IMR-90 (cell line): ENCODE measurements at regions not wholly inside any gene's neighbourhood (a gene's known extent, or its start where the extent isn't known, plus 50 kb on each side); places are given as distances from the start of the nearest gene placed in this dataset.

Experiments used
- ATAC-seq: fragments of 200-7000 bp; cut with Tn5 transposase; 2 replicates; pipeline ENCODE4 v1.9.1; 2020; ENCODE audit warnings: low read depth, mild to moderate bottlenecking, moderate library complexity
- BruUV-seq: library from RNA; stranded (reverse); fragments of 400-500 nt; replicated peaks from 2 replicates; lab custom pipeline; 2021; lab: Mats Ljungman, UMichigan
- CTCF ChIA-PET: fragments of 300-600 bp; formaldehyde crosslinking; extraction: SDS; loops from one replicate; lab custom pipeline; 2021; ENCODE audit warnings: antibody characterized with exemption; lab: Yijun Ruan, JAX
- POLR2A ChIA-PET: fragments of 300-600 bp; sonication (Branson Sonifier 250); formaldehyde crosslinking; loops from one replicate; lab custom pipeline; 2022; ENCODE audit warnings: antibody characterized with exemption; ENCODE audit not compliant: unreplicated experiment; lab: Charles Lee
- DNase-seq: peaks from one replicate; pipeline ENCODE4 v3.0.0; 2013
- H2AFZ ChIP-seq: replicated peaks from 2 replicates; pipeline ENCODE3; 2013; ENCODE audit warnings: low read length, mild to moderate bottlenecking; ENCODE audit not compliant: poor library complexity
- H2AK5ac ChIP-seq: 2 replicates; pipeline ENCODE4 v1.6.1; 2013; ENCODE audit warnings: low read depth, low read length, inconsistent platforms
- H2AK9ac ChIP-seq: replicated peaks from 2 replicates; pipeline ENCODE3; 2013; ENCODE audit warnings: mild to moderate bottlenecking, low read depth, low read length, moderate library complexity; ENCODE audit not compliant: poor library complexity
- H2BK120ac ChIP-seq: 2 replicates; pipeline ENCODE4 v1.6.1; 2013; ENCODE audit warnings: low read depth, low read length, inconsistent platforms
- H2BK15ac ChIP-seq: 3 replicates; pipeline ENCODE4 v1.6.1; 2013; ENCODE audit warnings: low read depth, low read length, inconsistent platforms
- H2BK20ac ChIP-seq: 2 replicates; pipeline ENCODE4 v1.6.1; 2013; ENCODE audit warnings: low read depth, mild to moderate bottlenecking, inconsistent platforms, low read length, moderate library complexity
- H2BK5ac ChIP-seq: 2 replicates; pipeline ENCODE4 v1.6.1; 2013; ENCODE audit warnings: mild to moderate bottlenecking, low read depth, low read length, inconsistent platforms; ENCODE audit not compliant: poor library complexity, severe bottlenecking
- H3K14ac ChIP-seq: replicated peaks from 2 replicates; pipeline ENCODE4 v1.6.1; 2013; ENCODE audit warnings: low read depth, low read length, inconsistent platforms
- H3K18ac ChIP-seq: 2 replicates; pipeline ENCODE4 v1.6.1; 2013; ENCODE audit warnings: low read depth, low read length, control low read depth
- H3K23ac ChIP-seq: 2 replicates; pipeline ENCODE4 v1.6.1; 2013; ENCODE audit warnings: low read depth, low read length, inconsistent platforms
- H3K27ac ChIP-seq: 2 replicates; pipeline ENCODE4 v1.5.1; 2013; ENCODE audit warnings: mild to moderate bottlenecking, control low read depth, low read length; ENCODE audit not compliant: insufficient read depth
- H3K27me3 ChIP-seq: 2 replicates; pipeline ENCODE4 v1.6.1; 2013; ENCODE audit warnings: low read length; ENCODE audit not compliant: control insufficient read depth, insufficient read depth
- H3K36me3 ChIP-seq: 2 replicates; pipeline ENCODE4 v1.6.1; 2013; ENCODE audit warnings: low read length, mixed read lengths; ENCODE audit not compliant: control insufficient read depth, insufficient read depth
- H3K4ac ChIP-seq: 2 replicates; pipeline ENCODE4 v1.6.1; 2013; ENCODE audit warnings: low read depth, low read length, inconsistent platforms
- H3K4me1 ChIP-seq: 2 replicates; pipeline ENCODE4 v1.6.1; 2013; ENCODE audit warnings: low read length, mixed read lengths; ENCODE audit not compliant: control insufficient read depth, insufficient read depth
- H3K4me2 ChIP-seq: 2 replicates; pipeline ENCODE4 v1.6.1; 2013; ENCODE audit warnings: low read depth, mild to moderate bottlenecking, control low read depth, low read length, moderate library complexity
- H3K4me3 ChIP-seq: 2 replicates; pipeline ENCODE4 v1.5.1; 2013; ENCODE audit warnings: low read depth, mild to moderate bottlenecking, control low read depth, low read length, moderate library complexity; ENCODE audit not compliant: insufficient read depth
- H3K56ac ChIP-seq: 2 replicates; pipeline ENCODE4 v1.6.1; 2013; ENCODE audit warnings: low read length, inconsistent platforms; ENCODE audit not compliant: insufficient read depth; ENCODE audit errors: extremely low read depth
- H3K79me1 ChIP-seq, 2 experiments: 2 replicates each; pipeline ENCODE4 v1.6.1; 2013; ENCODE audit warnings: low read length in 2 of 2, inconsistent platforms in 1 of 2, low read depth in 1 of 2
- H3K9ac ChIP-seq: 2 replicates; pipeline ENCODE4 v1.6.1; 2013; ENCODE audit warnings: low read depth, low read length, control low read depth
- H3K9me1 ChIP-seq: 2 replicates; pipeline ENCODE4 v1.6.1; 2013; ENCODE audit warnings: low read length, inconsistent platforms; ENCODE audit not compliant: insufficient read depth
- H3K9me3 ChIP-seq: 2 replicates; pipeline ENCODE4 v1.6.1; 2013; ENCODE audit warnings: low read length; ENCODE audit not compliant: control insufficient read depth, insufficient read depth
- H4K20me1 ChIP-seq: 2 replicates; pipeline ENCODE4 v1.6.1; 2013; ENCODE audit warnings: low read length, inconsistent platforms; ENCODE audit not compliant: insufficient read depth
- H4K5ac ChIP-seq: 2 replicates; pipeline ENCODE4 v1.6.1; 2013; ENCODE audit warnings: mild to moderate bottlenecking, low read depth, low read length, control low read depth
- H4K8ac ChIP-seq, 2 experiments: 2 replicates each; pipeline ENCODE4 v1.6.1; 2013; ENCODE audit warnings: low read depth in 2 of 2, low read length in 2 of 2, control low read depth in 1 of 2, inconsistent platforms in 1 of 2
- H4K91ac ChIP-seq: 2 replicates; pipeline ENCODE4 v1.6.1; 2013; ENCODE audit warnings: low read depth, low read length, inconsistent platforms; ENCODE audit not compliant: insufficient read depth
- BHLHE40 ChIP-seq: fragments of 150-350 bp; IDR thresholded peaks from 2 replicates; pipeline ENCODE4 v1.6.1; 2016; ENCODE audit warnings: mild to moderate bottlenecking, low read depth, low read length
- CEBPB ChIP-seq: IDR thresholded peaks from 2 replicates; pipeline ENCODE4 v1.6.1; 2012; ENCODE audit warnings: low read depth, low read length, improper control_type of control experiment
- CHD1 ChIP-seq: IDR thresholded peaks from 2 replicates; pipeline ENCODE4 v1.6.1; 2012; ENCODE audit warnings: low read depth, low read length, improper control_type of control experiment
- ELK1 ChIP-seq: fragments of 150-350 bp; IDR thresholded peaks from 2 replicates; pipeline ENCODE4 v1.6.1; 2016; ENCODE audit warnings: low read depth, mild to moderate bottlenecking, low read length, moderate library complexity, borderline replicate concordance
- FOS ChIP-seq: fragments of 150-350 bp; IDR thresholded peaks from 2 replicates; pipeline ENCODE4 v1.6.1; 2016; ENCODE audit warnings: low read depth, low read length
- MAFK ChIP-seq: IDR thresholded peaks from 2 replicates; pipeline ENCODE4 v1.6.1; 2012; ENCODE audit warnings: low read depth, low read length, improper control_type of control experiment
- MAZ ChIP-seq: IDR thresholded peaks from 2 replicates; pipeline ENCODE4 v1.6.1; 2012; ENCODE audit warnings: low read depth, mild to moderate bottlenecking, low read length, improper control_type of control experiment, moderate library complexity, borderline replicate concordance
- MXI1 ChIP-seq: IDR thresholded peaks from 2 replicates; pipeline ENCODE4 v1.6.1; 2012; ENCODE audit warnings: low read depth, mild to moderate bottlenecking, low read length, moderate library complexity, borderline replicate concordance
- NFE2L2 ChIP-seq: fragments of 150-350 bp; IDR thresholded peaks from 2 replicates; pipeline ENCODE4 v1.6.1; 2016; ENCODE audit warnings: low read depth, mild to moderate bottlenecking, low read length
- POLR2A ChIP-seq: IDR thresholded peaks from 2 replicates; pipeline ENCODE4 v1.6.1; 2012; ENCODE audit warnings: mild to moderate bottlenecking, low read depth, low read length
- RAD21 ChIP-seq: IDR thresholded peaks from 2 replicates; pipeline ENCODE4 v1.6.1; 2012; ENCODE audit warnings: low read length, improper control_type of control experiment
- RCOR1 ChIP-seq: IDR thresholded peaks from 2 replicates; pipeline ENCODE4 v1.6.1; 2012; ENCODE audit warnings: mild to moderate bottlenecking, low read length, improper control_type of control experiment; ENCODE audit not compliant: insufficient replicate concordance
- RFX5 ChIP-seq: IDR thresholded peaks from 2 replicates; pipeline ENCODE4 v1.8.0; 2012; ENCODE audit warnings: low read depth, mild to moderate bottlenecking, low read length, moderate library complexity
- SMC3 ChIP-seq: fragments of 150-350 bp; IDR thresholded peaks from 2 replicates; pipeline ENCODE4 v1.6.1; 2016; ENCODE audit warnings: low read depth, mild to moderate bottlenecking, antibody characterized with exemption, low read length, moderate library complexity
- WGBS, 2 experiments: methylation state at CpG; one replicate each; pipeline versions ENCODE4 v1.1.5 to v1.1.7; 2013; ENCODE audit warnings: missing lambda C conversion rate in 2 of 2; ENCODE audit not compliant: insufficient read length in 1 of 2; ENCODE audit errors: extremely low coverage in 2 of 2; 5-methylcytosine and 5-hydroxymethylcytosine counted together
- dilution Hi-C: fragments of 300-500 bp; cut with HindIII; formaldehyde crosslinking; loops from one replicate; pipeline ENCODE4 v1.14.3; 2018; ENCODE audit warnings: low sequenced_read_pairs; ENCODE audit not compliant: unreplicated experiment
- in situ Hi-C: fragments of 300-500 bp; cut with MboI; formaldehyde crosslinking; loops from 3 replicates; pipeline ENCODE4 v1.14.3; 2019; ENCODE audit warnings: low sequenced_read_pairs, inconsistent platforms, mixed read lengths
- intact Hi-C: fragments of 100-400 bp; cut with micrococcal nuclease; formaldehyde crosslinking; loops from 2 replicates; pipeline ENCODE4 v1.10.0; 2022
- TF ChIP-seq, protein P1 (sequence below): fragments of 150-350 bp; IDR thresholded peaks from 2 replicates; pipeline ENCODE4 v1.6.1; 2017; ENCODE audit warnings: mild to moderate bottlenecking, antibody characterized with exemption, low read length, low read depth
- TF ChIP-seq, protein P2 (sequence below): conservative IDR thresholded peaks from 2 replicates; pipeline ENCODE4 v1.5.1; 2012; ENCODE audit warnings: mild to moderate bottlenecking, low read depth, low read length, improper control_type of control experiment

DNA sequence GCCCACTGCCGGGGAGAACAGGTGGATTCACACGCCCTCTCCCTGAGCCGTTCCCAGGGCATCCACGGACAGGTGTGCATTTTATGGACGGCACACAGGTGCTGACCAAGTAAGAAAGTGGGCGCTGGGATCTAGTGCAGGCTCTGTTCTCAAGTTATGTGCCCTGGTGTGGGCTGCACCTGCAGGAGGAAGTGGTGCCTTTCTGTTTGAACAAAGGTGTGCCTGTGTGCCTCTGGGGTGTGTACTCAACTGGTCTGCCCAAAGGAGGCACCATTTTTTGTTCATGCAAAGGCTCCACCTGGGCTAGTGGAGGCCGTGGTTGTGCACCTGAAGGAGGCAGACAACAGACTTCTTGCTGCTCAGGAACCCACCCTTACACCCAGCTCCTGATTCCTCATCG is 88.2 kb upstream of the HK2 start:
- Histone ChIP-seq H3K9ac (no peak overlapping the region), H3K27ac (no peak overlapping the region), H4K8ac (no peak overlapping the region), H3K9me3 (no peaks in the 10 kb centered on the region), H4K91ac (no peak overlapping the region), H3K27me3 (no peaks in the 10 kb centered on the region), H2AK5ac (peak overlapping the region; percentile 26; the same call in 1 of the 2 replicates), H2AFZ (no peak overlapping the region), H3K56ac (no peak overlapping the region), H2BK20ac (no peak overlapping the region), H3K4me2 (no peak overlapping the region), H3K4me3 (no peak overlapping the region), H2AK9ac (no peak overlapping the region), H3K23ac (no peak overlapping the region), H3K4ac (no peak overlapping the region), H4K5ac (no peak overlapping the region), H3K18ac (no peak overlapping the region), H3K9me1 (peaks cover 18% of the 10 kb centered on the region), H2BK5ac (no peak overlapping the region), H2BK120ac (no peak overlapping the region), H2BK15ac (no peak overlapping the region), H4K20me1 (no peaks in the 10 kb centered on the region), H3K4me1 (peaks cover 17% of the 10 kb centered on the region), H3K14ac (no peak overlapping the region), H3K79me1 (no peaks in the 10 kb centered on the region), H3K36me3 (no peaks in the 10 kb centered on the region)
- DNase-seq, result no peak
- BruUV-seq, result no TSS peak
- no peak for ATAC-seq
- in situ Hi-C loops, result no loop called here
- no peak for TF ChIP-seq SMC3
- no peak for TF ChIP-seq RAD21
- TF ChIP-seq NFE2L2, result no peak
- no peak for TF ChIP-seq MAZ
- TF ChIP-seq FOS, result no peak
- TF ChIP-seq CHD1, result no peak
- no peak for TF ChIP-seq MXI1
- TF ChIP-seq, protein P1, sequence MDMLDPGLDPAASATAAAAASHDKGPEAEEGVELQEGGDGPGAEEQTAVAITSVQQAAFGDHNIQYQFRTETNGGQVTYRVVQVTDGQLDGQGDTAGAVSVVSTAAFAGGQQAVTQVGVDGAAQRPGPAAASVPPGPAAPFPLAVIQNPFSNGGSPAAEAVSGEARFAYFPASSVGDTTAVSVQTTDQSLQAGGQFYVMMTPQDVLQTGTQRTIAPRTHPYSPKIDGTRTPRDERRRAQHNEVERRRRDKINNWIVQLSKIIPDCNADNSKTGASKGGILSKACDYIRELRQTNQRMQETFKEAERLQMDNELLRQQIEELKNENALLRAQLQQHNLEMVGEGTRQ, result no peak
- TF ChIP-seq RFX5, result no peak
- no peak for TF ChIP-seq RCOR1
- no peak for TF ChIP-seq MAFK
- TF ChIP-seq ELK1, result no peak
- TF ChIP-seq, protein P2, sequence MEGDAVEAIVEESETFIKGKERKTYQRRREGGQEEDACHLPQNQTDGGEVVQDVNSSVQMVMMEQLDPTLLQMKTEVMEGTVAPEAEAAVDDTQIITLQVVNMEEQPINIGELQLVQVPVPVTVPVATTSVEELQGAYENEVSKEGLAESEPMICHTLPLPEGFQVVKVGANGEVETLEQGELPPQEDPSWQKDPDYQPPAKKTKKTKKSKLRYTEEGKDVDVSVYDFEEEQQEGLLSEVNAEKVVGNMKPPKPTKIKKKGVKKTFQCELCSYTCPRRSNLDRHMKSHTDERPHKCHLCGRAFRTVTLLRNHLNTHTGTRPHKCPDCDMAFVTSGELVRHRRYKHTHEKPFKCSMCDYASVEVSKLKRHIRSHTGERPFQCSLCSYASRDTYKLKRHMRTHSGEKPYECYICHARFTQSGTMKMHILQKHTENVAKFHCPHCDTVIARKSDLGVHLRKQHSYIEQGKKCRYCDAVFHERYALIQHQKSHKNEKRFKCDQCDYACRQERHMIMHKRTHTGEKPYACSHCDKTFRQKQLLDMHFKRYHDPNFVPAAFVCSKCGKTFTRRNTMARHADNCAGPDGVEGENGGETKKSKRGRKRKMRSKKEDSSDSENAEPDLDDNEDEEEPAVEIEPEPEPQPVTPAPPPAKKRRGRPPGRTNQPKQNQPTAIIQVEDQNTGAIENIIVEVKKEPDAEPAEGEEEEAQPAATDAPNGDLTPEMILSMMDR, result no peak
- no peak for TF ChIP-seq BHLHE40
- no peak for TF ChIP-seq CEBPB
- no peak for TF ChIP-seq POLR2A
- POLR2A ChIA-PET, result no interaction called here
- dilution Hi-C loops, result no loop called here
- intact Hi-C loops, result loop anchor here (2.0 to 10.0 kb wide), 2 partner anchors 19 to 89 kb away; partner anchors contain the start of gene HK2
- CTCF ChIA-PET, result interaction anchor here (1.6 kb wide), 1 partner anchor 10 kb away, joined by 3 read pairs; no protein-coding TSS in a partner anchor
- 70% methylated on average over 5 of the region's 8 CpGs; no CpG with 5 or more reads in 1 of the 2 experiments for WGBS, 2 experiments
